Peyer's patch (tissue), 4 donors: ENCODE measurements at regions not wholly inside any gene's neighbourhood (a gene's known extent, or its start where the extent isn't known, plus 50 kb on each side); places are given as distances from the start of the nearest gene placed in this dataset.

Source experiments
- CTCF ChIP-seq, 6 experiments: fragments of 450-650 bp in 4 of 6; fragments of 200-600 bp in 2 of 6; sonication (generic) in 1 of 6; IDR thresholded peaks; one replicate each; pipeline ENCODE4 v1.5.1; 2017 to 2019; ENCODE audit warnings: antibody characterized with exemption in 6 of 6, mild to moderate bottlenecking in 3 of 6, moderate library complexity in 1 of 6
- POLR2A ChIP-seq, 2 donors: fragments of 450-650 bp; IDR thresholded peaks; one replicate each; pipeline ENCODE4 v1.5.1; 2017; ENCODE audit warnings: antibody characterized with exemption in 2 of 2, mild to moderate bottlenecking in 2 of 2, moderate library complexity in 2 of 2

- no peak for TF ChIP-seq CTCF (IDR thresholded peaks at IDR 0.05)
- TF ChIP-seq POLR2A (IDR thresholded peaks at IDR 0.05) = no peak
Measured at GRCh38 chr5:92470770-92471169, 1087.7 kb upstream of the ARRDC3 start.
